ENCODE measurements at regions not wholly inside any gene's neighbourhood (a gene's known extent, or its start where the extent isn't known, plus 50 kb on each side); places are given as distances from the start of the nearest gene placed in this dataset.
"Not testable (repeated sequence)": the region's sequence is repeated elsewhere in the genome, so short reads cannot be mapped to it uniquely, and the experiment has no call there.

DNA sequence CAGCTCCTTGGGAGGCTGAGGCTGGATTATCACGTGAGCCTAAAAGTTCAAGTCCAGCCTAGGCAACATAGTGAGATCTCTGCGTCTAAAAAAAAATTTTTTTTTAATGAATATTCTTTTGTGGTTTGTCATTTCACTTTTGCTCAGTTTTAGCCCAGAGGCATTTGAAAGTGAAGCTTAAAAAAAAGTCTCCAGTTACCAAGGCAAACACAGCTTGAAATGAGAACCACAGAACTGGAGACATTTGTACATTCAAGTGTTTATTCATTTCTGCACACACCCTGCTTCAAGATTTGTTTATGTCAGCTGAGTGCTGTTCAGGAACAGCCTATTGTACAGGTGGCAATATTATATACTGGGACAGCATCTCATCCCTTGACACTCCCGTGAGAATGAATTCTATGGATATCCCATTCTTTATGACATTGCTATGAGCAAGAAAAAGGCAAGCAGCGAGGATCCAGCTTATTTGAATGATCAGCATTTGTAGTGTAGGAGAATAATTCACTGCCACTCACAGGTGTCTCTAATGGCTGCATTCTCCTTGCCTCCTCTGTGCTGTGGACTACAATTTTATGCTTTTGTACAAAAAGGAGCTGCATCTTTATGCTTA lies 444.8 kb upstream of the GRM7 start:
- TF ChIP-seq, protein P1, sequence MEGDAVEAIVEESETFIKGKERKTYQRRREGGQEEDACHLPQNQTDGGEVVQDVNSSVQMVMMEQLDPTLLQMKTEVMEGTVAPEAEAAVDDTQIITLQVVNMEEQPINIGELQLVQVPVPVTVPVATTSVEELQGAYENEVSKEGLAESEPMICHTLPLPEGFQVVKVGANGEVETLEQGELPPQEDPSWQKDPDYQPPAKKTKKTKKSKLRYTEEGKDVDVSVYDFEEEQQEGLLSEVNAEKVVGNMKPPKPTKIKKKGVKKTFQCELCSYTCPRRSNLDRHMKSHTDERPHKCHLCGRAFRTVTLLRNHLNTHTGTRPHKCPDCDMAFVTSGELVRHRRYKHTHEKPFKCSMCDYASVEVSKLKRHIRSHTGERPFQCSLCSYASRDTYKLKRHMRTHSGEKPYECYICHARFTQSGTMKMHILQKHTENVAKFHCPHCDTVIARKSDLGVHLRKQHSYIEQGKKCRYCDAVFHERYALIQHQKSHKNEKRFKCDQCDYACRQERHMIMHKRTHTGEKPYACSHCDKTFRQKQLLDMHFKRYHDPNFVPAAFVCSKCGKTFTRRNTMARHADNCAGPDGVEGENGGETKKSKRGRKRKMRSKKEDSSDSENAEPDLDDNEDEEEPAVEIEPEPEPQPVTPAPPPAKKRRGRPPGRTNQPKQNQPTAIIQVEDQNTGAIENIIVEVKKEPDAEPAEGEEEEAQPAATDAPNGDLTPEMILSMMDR (conservative IDR thresholded peaks at IDR 0.05; ENCODE audit: control insufficient read depth, insufficient read depth, low read depth, low read length), result no peak
- no peak overlapping the region for H3K4me3 ChIP-seq (ENCODE audit: control insufficient read depth, low read depth, low read length)
- DNase-seq (ENCODE audit: low read depth), result no peak

DNA sequence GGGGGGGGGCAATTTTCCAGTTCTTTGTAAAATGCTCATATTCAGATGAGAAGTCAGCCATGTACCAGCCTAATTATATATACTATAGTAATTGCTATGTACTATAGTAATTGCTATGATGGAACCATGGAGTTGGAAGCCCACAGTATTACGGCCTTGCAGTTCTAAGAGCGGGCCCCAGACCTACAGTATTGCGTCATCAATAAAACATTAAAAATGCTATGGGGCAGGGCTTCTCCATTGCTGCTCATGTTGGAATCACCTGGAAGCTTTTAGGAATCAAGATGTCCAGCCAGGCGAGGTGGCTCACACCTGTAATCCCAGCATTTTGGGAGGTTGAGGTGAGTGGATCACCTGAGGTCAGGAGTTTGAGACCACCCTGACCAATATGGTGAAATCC lies 443.7 kb upstream of the GRM7 start:
- TF ChIP-seq, protein P1 (conservative IDR thresholded peaks at IDR 0.05; ENCODE audit: control insufficient read depth, insufficient read depth, low read depth, low read length), result no peak

DNA sequence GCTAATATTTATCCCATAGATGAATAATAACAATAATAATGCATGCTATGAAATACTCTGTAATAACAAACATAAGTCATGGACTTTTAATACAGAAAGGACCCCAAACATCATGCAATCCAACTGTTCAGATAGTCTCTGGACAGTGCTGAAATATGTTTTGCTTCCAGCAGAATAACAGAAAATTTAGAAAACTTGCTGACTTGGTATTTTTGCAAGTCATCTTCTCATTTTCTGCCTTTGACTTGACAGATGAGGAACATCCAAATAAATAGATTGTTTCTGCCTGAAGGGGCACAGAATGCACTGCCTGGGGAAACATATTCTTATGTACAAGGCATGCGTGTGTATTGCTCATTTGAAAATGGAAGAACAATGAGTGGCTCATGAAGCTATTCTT lies 442.4 kb upstream of the GRM7 start:
- TF ChIP-seq, protein P1 (conservative IDR thresholded peaks at IDR 0.05; ENCODE audit: control insufficient read depth, insufficient read depth, low read depth, low read length), result no peak
- no peak overlapping the region for H3K4me3 ChIP-seq (ENCODE audit: control insufficient read depth, low read depth, low read length)
- DNase-seq (ENCODE audit: low read depth), result no peak

More for the DNA sequence above, 443.7 kb upstream of the GRM7 start:
- no peak overlapping the region for H3K4me3 ChIP-seq (ENCODE audit: control insufficient read depth, low read depth, low read length)
- no peak for DNase-seq (ENCODE audit: low read depth)

DNA sequence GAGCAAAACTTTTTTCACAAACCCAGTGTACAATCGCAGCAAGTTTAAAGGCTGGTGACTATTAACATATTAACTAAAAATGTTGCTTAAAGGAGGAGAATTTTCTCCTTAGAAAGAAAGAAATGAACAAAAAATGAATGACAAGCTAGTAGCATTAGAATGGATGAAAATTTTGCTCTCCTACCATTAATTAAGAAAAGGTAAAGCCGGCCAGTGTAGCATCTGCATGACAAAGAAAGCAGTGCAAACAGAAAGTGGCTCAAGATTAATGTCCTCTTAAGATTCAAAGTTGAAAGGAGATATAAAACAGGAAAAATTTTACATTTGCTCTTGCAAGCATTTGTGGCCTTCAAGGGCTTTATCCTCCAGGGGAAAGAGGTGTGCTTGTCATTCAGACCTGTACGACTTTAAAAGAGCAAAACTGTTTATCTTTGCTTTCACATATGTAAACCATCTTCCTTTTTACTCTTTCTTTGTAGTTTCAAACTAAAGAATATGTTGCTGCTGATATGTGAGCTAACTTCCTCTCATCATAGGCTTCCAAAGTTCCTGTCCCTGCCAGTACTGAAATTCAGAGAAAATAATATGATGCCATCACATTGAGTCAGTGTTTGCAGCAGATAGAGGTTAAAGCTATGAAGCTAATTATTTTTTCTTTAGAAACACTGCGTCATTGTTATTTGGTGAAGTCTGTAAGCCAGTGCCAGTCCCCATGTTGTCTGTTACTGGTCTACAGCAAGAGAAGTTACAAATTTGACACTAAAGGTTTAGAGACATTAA lies 439.1 kb upstream of the GRM7 start:
- TF ChIP-seq, protein P1 (conservative IDR thresholded peaks at IDR 0.05; ENCODE audit: control insufficient read depth, insufficient read depth, low read depth, low read length), result no peak
- H3K4me3 ChIP-seq (ENCODE audit: control insufficient read depth, low read depth, low read length), result no peak overlapping the region
- DNase-seq (ENCODE audit: low read depth), result no peak

DNA sequence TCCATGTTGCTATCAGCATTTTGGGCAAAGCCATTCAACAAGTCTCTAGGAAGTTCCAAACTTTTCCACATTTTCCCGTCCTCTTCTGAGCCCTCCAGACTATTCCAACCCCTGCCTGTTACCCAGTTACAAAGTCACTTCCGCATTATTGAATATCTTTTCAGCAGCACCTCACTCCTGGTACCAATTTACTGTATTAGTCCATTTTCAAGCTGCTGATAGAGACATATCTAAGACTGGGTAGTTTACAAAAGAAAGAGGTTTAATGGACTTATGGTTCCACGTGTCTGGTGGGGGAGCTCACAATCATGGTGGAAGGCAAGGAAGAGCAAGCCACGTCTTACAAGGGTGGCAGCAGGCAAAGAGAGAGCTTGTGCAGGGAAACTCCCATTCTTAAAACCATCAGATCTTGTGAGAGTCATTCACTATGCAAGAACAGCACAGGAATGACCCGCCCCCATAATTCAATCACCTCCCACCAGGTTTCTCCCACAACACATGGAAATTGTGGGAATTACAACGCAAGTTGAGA lies 435.6 kb upstream of the GRM7 start:
- TF ChIP-seq, protein P1 (conservative IDR thresholded peaks at IDR 0.05; ENCODE audit: control insufficient read depth, insufficient read depth, low read depth, low read length), result no peak
- no peak overlapping the region for H3K4me3 ChIP-seq (ENCODE audit: control insufficient read depth, low read depth, low read length)
- DNase-seq (ENCODE audit: low read depth), result no peak

DNA sequence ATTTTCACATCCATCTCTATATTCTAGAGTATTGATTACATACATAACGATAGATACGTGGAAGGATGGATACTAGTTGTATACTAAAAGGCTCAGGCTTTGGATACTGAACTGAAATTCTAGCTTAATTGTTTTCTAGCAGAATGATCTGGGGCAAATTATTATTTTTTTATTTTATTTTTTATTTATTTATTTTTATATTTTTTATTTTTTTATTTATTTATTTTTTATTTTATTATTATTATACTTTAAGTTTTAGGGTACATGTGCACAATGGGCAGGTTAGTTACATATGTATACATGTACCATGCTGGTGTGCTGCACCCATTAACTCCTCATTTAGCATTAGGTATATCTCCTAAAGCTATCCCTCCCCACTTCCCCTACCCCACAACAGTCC lies 432.6 kb upstream of the GRM7 start:
- not testable (repeated sequence) for DNase-seq (ENCODE audit: low read depth); H3K4me3 ChIP-seq (ENCODE audit: control insufficient read depth, low read depth, low read length)

DNA sequence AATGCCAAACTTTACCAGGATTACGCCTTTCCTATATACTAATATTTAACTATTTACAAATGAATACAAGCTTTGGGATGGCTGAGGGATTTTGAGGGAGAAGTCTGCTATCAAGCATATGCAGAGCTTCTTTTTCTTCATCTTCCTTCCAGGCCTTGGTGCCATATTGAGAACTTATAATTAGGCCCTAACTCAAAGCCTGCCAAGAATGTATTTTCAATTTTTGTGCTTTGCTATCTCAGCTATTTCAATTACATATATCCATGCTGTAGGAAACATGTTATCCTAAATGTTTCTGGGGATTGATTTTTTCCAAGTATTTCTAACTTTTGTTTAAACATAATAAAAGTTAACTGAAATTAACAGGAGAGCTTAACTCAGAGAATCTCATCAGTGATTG lies 425.0 kb upstream of the GRM7 start:
- H3K4me3 ChIP-seq (ENCODE audit: control insufficient read depth, low read depth, low read length), result no peak overlapping the region
- TF ChIP-seq, protein P1 (conservative IDR thresholded peaks at IDR 0.05; ENCODE audit: control insufficient read depth, insufficient read depth, low read depth, low read length), result no peak
- DNase-seq (ENCODE audit: low read depth), result no peak
